PC-9 (cell line): ENCODE measurements at regions not wholly inside any gene's neighbourhood (a gene's known extent, or its start where the extent isn't known, plus 50 kb on each side); places are given as distances from the start of the nearest gene placed in this dataset.
"Not testable (repeated sequence)": the region's sequence is repeated elsewhere in the genome, so short reads cannot be mapped to it uniquely, and the experiment has no call there.

Source experiments
- EZH2 ChIP-seq: fragments of 200-600 bp; sonication (generic); IDR thresholded peaks from 2 replicates; pipeline ENCODE4 v1.8.0; 2017; ENCODE audit warnings: antibody characterized with exemption, low read depth
- TF ChIP-seq, protein P1 (sequence below): fragments of 200-600 bp; sonication (generic); conservative IDR thresholded peaks from 2 replicates; pipeline ENCODE4 v1.6.1; 2017; ENCODE audit warnings: mixed run types, antibody characterized with exemption, mild to moderate bottlenecking, moderate library complexity

DNA sequence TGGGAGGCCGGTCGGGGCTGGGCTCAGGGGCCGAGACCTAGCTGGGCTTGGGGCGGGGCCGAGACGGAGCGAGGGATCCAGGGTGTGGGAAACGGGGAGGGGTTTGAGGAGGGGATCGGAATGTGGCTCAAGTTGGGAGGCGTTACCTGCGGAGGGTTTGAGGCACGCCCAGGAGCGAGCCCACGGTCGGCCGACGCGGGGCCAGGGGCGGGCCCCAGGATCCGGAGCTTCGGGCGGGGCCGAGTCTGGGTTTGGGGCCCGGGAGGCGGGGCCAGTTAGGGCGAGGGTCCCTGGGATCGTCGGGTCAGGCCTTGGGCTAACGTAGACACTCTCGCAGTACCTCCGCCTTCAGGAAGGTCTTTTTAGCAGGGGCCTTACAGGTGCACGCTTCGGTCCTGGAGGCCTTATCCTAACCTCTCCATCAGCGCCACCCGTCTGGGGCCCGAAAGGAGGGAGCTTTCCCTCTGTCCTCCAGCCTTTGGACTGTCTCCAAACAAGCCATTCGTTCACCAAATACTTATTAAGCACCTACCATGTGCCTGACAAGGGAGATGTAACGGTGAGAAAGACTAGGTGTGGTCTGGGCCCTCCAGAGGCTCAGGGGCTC, 228.2 kb upstream of the FRG2C start:
- TF ChIP-seq, protein P1, sequence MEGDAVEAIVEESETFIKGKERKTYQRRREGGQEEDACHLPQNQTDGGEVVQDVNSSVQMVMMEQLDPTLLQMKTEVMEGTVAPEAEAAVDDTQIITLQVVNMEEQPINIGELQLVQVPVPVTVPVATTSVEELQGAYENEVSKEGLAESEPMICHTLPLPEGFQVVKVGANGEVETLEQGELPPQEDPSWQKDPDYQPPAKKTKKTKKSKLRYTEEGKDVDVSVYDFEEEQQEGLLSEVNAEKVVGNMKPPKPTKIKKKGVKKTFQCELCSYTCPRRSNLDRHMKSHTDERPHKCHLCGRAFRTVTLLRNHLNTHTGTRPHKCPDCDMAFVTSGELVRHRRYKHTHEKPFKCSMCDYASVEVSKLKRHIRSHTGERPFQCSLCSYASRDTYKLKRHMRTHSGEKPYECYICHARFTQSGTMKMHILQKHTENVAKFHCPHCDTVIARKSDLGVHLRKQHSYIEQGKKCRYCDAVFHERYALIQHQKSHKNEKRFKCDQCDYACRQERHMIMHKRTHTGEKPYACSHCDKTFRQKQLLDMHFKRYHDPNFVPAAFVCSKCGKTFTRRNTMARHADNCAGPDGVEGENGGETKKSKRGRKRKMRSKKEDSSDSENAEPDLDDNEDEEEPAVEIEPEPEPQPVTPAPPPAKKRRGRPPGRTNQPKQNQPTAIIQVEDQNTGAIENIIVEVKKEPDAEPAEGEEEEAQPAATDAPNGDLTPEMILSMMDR, result not testable (repeated sequence)
- not testable (repeated sequence) for TF ChIP-seq EZH2
